ENCODE measurements at regions not wholly inside any gene's neighbourhood (a gene's known extent, or its start where the extent isn't known, plus 50 kb on each side); places are given as distances from the start of the nearest gene placed in this dataset.

- peaks cover 0 to 4% (median 2%) of the 10 kb centered on the region in 4 donors for H3K9me3 ChIP-seq (ENCODE audit: control insufficient read depth in 4 of 4, low read length in 3 of 4)
- no peak overlapping the region for H3K27ac ChIP-seq (ENCODE audit: low read depth in 1 of 2, low read length in 2 of 2)
- H3K27me3 ChIP-seq (ENCODE audit: control insufficient read depth in 4 of 4, insufficient read depth in 4 of 4, low read length in 3 of 4): no peaks in the 10 kb centered on the region
- H3K36me3 ChIP-seq (ENCODE audit: control insufficient read depth in 4 of 4, insufficient read depth in 3 of 4, low read depth in 1 of 4, low read length in 3 of 4): no peaks in the 10 kb centered on the region
- H3K4me1 ChIP-seq (ENCODE audit: control insufficient read depth in 4 of 4, insufficient read depth in 4 of 4, low read length in 3 of 4): no peaks in the 10 kb centered on the region
- H3K9ac ChIP-seq (ENCODE audit: low read depth in 1 of 2, low read length in 2 of 2): no peak overlapping the region
- WGBS: 89% methylated on average over 14 of the region's 14 CpGs
- no peak for TF ChIP-seq FOXA1 (IDR thresholded peaks at IDR 0.05)
- no peak for DNase-seq (ENCODE audit: low spot score)
- no peak overlapping the region for H3K4me3 ChIP-seq (ENCODE audit: low read depth in 1 of 3, low read length in 3 of 3)
Measured at GRCh38 chr13:90403330-90404082, 944.0 kb upstream of the MIR17HG start.

DNA sequence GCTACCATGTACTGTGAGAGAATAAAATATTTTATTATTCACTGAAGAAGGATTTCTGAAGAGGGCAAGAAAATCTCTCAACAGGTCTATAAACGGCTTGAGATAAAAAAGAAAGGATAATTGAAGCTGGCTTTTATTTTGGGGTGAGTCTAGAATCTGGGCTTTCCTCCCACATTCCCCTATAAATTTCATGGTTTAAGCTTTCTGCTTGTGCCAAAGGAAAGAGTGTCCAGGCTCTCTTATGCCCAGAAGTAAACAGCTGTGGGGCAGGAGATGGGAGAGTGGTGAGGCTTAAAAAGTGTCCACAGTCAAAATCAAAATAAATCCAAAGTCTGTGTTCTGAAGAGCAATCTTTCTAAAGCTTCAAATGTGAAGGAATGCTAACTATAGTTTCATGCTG lies 942.2 kb upstream of the MIR17HG start:
- WGBS: 52% methylated on average over 1 of the region's 1 CpG
- TF ChIP-seq FOXA1 (IDR thresholded peaks at IDR 0.05) (no peak), NR2F2 (IDR thresholded peaks at IDR 0.05) (no peak), SP1 (IDR thresholded peaks at IDR 0.05) (no peak), TAF1 (conservative IDR thresholded peaks at IDR 0.05) (no peak), HNF4A (conservative IDR thresholded peaks at IDR 0.05) (no peak), EGR1 (IDR thresholded peaks at IDR 0.05; ENCODE audit: low read depth in 2 of 2) (no peak), RXRA (IDR thresholded peaks at IDR 0.05) (no peak), GABPA (IDR thresholded peaks at IDR 0.05 in 1 of 2, conservative IDR thresholded peaks at IDR 0.05 in 1 of 2) (no peak), YY1 (IDR thresholded peaks at IDR 0.05) (no peak)
- TF ChIP-seq, protein P1, sequence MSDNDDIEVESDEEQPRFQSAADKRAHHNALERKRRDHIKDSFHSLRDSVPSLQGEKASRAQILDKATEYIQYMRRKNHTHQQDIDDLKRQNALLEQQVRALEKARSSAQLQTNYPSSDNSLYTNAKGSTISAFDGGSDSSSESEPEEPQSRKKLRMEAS (IDR thresholded peaks at IDR 0.05): no peak
- TF ChIP-seq, protein P2, sequence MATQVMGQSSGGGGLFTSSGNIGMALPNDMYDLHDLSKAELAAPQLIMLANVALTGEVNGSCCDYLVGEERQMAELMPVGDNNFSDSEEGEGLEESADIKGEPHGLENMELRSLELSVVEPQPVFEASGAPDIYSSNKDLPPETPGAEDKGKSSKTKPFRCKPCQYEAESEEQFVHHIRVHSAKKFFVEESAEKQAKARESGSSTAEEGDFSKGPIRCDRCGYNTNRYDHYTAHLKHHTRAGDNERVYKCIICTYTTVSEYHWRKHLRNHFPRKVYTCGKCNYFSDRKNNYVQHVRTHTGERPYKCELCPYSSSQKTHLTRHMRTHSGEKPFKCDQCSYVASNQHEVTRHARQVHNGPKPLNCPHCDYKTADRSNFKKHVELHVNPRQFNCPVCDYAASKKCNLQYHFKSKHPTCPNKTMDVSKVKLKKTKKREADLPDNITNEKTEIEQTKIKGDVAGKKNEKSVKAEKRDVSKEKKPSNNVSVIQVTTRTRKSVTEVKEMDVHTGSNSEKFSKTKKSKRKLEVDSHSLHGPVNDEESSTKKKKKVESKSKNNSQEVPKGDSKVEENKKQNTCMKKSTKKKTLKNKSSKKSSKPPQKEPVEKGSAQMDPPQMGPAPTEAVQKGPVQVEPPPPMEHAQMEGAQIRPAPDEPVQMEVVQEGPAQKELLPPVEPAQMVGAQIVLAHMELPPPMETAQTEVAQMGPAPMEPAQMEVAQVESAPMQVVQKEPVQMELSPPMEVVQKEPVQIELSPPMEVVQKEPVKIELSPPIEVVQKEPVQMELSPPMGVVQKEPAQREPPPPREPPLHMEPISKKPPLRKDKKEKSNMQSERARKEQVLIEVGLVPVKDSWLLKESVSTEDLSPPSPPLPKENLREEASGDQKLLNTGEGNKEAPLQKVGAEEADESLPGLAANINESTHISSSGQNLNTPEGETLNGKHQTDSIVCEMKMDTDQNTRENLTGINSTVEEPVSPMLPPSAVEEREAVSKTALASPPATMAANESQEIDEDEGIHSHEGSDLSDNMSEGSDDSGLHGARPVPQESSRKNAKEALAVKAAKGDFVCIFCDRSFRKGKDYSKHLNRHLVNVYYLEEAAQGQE (IDR thresholded peaks at IDR 0.05): no peak
- TF ChIP-seq, protein P3, sequence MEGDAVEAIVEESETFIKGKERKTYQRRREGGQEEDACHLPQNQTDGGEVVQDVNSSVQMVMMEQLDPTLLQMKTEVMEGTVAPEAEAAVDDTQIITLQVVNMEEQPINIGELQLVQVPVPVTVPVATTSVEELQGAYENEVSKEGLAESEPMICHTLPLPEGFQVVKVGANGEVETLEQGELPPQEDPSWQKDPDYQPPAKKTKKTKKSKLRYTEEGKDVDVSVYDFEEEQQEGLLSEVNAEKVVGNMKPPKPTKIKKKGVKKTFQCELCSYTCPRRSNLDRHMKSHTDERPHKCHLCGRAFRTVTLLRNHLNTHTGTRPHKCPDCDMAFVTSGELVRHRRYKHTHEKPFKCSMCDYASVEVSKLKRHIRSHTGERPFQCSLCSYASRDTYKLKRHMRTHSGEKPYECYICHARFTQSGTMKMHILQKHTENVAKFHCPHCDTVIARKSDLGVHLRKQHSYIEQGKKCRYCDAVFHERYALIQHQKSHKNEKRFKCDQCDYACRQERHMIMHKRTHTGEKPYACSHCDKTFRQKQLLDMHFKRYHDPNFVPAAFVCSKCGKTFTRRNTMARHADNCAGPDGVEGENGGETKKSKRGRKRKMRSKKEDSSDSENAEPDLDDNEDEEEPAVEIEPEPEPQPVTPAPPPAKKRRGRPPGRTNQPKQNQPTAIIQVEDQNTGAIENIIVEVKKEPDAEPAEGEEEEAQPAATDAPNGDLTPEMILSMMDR (IDR thresholded peaks at IDR 0.05; ENCODE audit: low read depth, low read length, missing input control): no peak
- Histone ChIP-seq H3K9me3 (ENCODE audit: control insufficient read depth in 4 of 4, low read length in 3 of 4) (peaks cover 0 to 4% (median 2%) of the 10 kb centered on the region in 4 donors), H3K4me1 (ENCODE audit: control insufficient read depth in 4 of 4, insufficient read depth in 4 of 4, low read length in 3 of 4) (no peaks in the 10 kb centered on the region), H3K27ac (ENCODE audit: low read depth in 1 of 2, low read length in 2 of 2) (no peak overlapping the region), H3K36me3 (ENCODE audit: control insufficient read depth in 4 of 4, insufficient read depth in 3 of 4, low read depth in 1 of 4, low read length in 3 of 4) (no peaks in the 10 kb centered on the region), H3K27me3 (ENCODE audit: control insufficient read depth in 4 of 4, insufficient read depth in 4 of 4, low read length in 3 of 4) (no peaks in the 10 kb centered on the region), H3K9ac (ENCODE audit: low read depth in 1 of 2, low read length in 2 of 2) (no peak overlapping the region), H3K4me3 (ENCODE audit: low read depth in 1 of 3, low read length in 3 of 3) (no peak overlapping the region)
- DNase-seq (ENCODE audit: low spot score): no peak

- H3K9ac ChIP-seq (ENCODE audit: low read depth in 1 of 2, low read length in 2 of 2): no peak overlapping the region
- no peak overlapping the region for H3K27ac ChIP-seq (ENCODE audit: low read depth in 1 of 2, low read length in 2 of 2)
- H3K4me1 ChIP-seq (ENCODE audit: control insufficient read depth in 4 of 4, insufficient read depth in 4 of 4, low read length in 3 of 4): no peaks in the 10 kb centered on the region
- H3K36me3 ChIP-seq (ENCODE audit: control insufficient read depth in 4 of 4, insufficient read depth in 3 of 4, low read depth in 1 of 4, low read length in 3 of 4): no peaks in the 10 kb centered on the region
- H3K9me3 ChIP-seq (ENCODE audit: control insufficient read depth in 4 of 4, low read length in 3 of 4): no peaks in the 10 kb centered on the region
- 60% methylated on average over 2 of the region's 2 CpGs for WGBS
- no peak overlapping the region for H3K4me3 ChIP-seq (ENCODE audit: low read depth in 1 of 3, low read length in 3 of 3)
- no peak for TF ChIP-seq YY1 (IDR thresholded peaks at IDR 0.05)
- no peak for TF ChIP-seq NR2F2 (IDR thresholded peaks at IDR 0.05)
- no peak for TF ChIP-seq GABPA (IDR thresholded peaks at IDR 0.05 in 1 of 2, conservative IDR thresholded peaks at IDR 0.05 in 1 of 2)
- TF ChIP-seq ZBTB33 (IDR thresholded peaks at IDR 0.05): no peak
- no peaks in the 10 kb centered on the region for H3K27me3 ChIP-seq (ENCODE audit: control insufficient read depth in 4 of 4, insufficient read depth in 4 of 4, low read length in 3 of 4)
- DNase-seq (ENCODE audit: low spot score): no peak
Measured at GRCh38 chr13:90412980-90413379, 934.5 kb upstream of the MIR17HG start.

Data from liver (tissue), 8 donors.